ENCODE measurements at regions not wholly inside any gene's neighbourhood (a gene's known extent, or its start where the extent isn't known, plus 50 kb on each side); places are given as distances from the start of the nearest gene placed in this dataset.

DNA sequence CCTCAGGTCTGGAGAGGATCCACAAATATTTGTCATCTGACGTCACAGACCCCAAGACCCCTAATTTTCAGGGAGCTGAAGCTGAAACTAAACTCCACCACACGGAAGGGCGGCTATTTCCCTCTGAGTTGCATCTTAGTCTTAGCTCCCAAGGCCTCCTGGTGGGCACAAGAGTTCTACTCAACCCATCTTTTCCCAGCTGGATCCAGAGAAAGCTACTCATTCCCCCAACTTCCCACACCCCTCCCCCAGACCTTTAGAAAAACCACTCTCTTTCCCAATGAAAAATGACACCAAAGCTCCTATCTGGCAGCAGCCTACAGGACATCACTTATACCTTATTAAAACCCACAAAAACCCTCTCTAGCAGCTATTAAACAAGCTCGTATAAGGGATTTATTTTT is 67.1 kb upstream of the SLC1A1 start:
- Histone ChIP-seq H3K9ac (ENCODE audit: insufficient read depth, low read length, poor library complexity, severe bottlenecking) (no peak overlapping the region), H3K9me3 (replicated peaks in 1 of 2; ENCODE audit: control insufficient read depth in 1 of 2, insufficient read depth in 1 of 2, low read length in 2 of 2) (no peaks in the 10 kb centered on the region), H3K27ac (ENCODE audit: low read depth in 1 of 2, low read length in 2 of 2) (no peak overlapping the region), H3K4me1 (ENCODE audit: control insufficient read depth in 1 of 2, insufficient read depth in 2 of 2, low read length in 2 of 2) (peaks cover 0 to 5% of the 10 kb centered on the region in 2 donors), H3K27me3 (ENCODE audit: control insufficient read depth in 2 of 2, insufficient read depth in 2 of 2, low read length in 2 of 2) (no peaks in the 10 kb centered on the region), H3K4me2 (replicated peaks; ENCODE audit: extremely low read depth, low read length, poor library complexity, severe bottlenecking) (no peak overlapping the region), H4K20me1 (ENCODE audit: insufficient read depth, low read length) (no peaks in the 10 kb centered on the region), H3K36me3 (replicated peaks in 1 of 2; ENCODE audit: control insufficient read depth in 1 of 2, insufficient read depth in 2 of 2, low read length in 2 of 2) (no peaks in the 10 kb centered on the region), H3K4me3 (replicated peaks in 1 of 3; ENCODE audit: low read depth in 2 of 3, low read length in 3 of 3) (no peak overlapping the region), H3K79me2 (ENCODE audit: insufficient read depth, low read length) (no peaks in the 10 kb centered on the region), H2AFZ (ENCODE audit: insufficient read depth, low read depth, low read length, poor library complexity, severe bottlenecking) (no peak overlapping the region)
- Mint-ChIP-seq H3K27me3 (ENCODE audit: low read depth in 3 of 3) (peaks cover 3 to 8% (median 3%) of the 10 kb centered on the region in 3 donors), H3K36me3 (no peaks in the 10 kb centered on the region), H3K4me1 (peaks cover 6% of the 10 kb centered on the region), H3K4me3 (no peak overlapping the region), H3K9me3 (peaks cover 0 to 12% (median 4%) of the 10 kb centered on the region in 7 donors), H3K27ac (no peak overlapping the region)
- intact Hi-C loops (cut with micrococcal nuclease) = no loop called here
- TF ChIP-seq, protein P1, sequence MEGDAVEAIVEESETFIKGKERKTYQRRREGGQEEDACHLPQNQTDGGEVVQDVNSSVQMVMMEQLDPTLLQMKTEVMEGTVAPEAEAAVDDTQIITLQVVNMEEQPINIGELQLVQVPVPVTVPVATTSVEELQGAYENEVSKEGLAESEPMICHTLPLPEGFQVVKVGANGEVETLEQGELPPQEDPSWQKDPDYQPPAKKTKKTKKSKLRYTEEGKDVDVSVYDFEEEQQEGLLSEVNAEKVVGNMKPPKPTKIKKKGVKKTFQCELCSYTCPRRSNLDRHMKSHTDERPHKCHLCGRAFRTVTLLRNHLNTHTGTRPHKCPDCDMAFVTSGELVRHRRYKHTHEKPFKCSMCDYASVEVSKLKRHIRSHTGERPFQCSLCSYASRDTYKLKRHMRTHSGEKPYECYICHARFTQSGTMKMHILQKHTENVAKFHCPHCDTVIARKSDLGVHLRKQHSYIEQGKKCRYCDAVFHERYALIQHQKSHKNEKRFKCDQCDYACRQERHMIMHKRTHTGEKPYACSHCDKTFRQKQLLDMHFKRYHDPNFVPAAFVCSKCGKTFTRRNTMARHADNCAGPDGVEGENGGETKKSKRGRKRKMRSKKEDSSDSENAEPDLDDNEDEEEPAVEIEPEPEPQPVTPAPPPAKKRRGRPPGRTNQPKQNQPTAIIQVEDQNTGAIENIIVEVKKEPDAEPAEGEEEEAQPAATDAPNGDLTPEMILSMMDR (IDR thresholded peaks at IDR 0.05) = no peak
- DNase-seq = no peak
- 94% methylated on average over 3 of the region's 4 CpGs for WGBS (ENCODE audit: insufficient coverage)

DNA sequence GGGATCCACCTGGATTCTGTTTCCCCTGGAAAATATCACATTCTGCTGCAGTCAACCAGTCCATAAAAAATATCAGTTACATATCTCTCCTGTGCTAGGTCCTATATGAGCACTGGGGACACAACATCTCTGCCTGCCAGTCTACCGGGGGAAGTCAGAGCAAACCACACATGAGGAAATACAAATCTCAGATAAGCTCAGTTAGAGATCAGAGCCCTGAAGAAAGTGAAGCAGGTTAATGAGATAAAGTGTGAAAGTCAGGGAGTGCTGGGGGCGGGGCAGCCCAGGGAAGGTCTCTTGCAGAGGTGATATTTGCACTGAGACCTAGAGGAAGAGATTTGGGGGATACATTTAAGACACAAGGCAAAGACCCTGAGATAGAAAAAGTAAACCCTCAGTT is 67.8 kb upstream of the SLC1A1 start:
- no peaks in the 10 kb centered on the region for H3K27me3 ChIP-seq (ENCODE audit: control insufficient read depth in 2 of 2, insufficient read depth in 2 of 2, low read length in 2 of 2)
- TF ChIP-seq, protein P1 (IDR thresholded peaks at IDR 0.05) = no peak
- intact Hi-C loops (cut with micrococcal nuclease) = no loop called here
- Mint-ChIP-seq H3K4me3 (no peak overlapping the region), H3K27ac (no peak overlapping the region), H3K9me3 (peaks cover 0 to 13% (median 4%) of the 10 kb centered on the region in 7 donors), H3K4me1 (peaks cover 6% of the 10 kb centered on the region), H3K27me3 (ENCODE audit: low read depth in 3 of 3) (peaks cover 3 to 8% (median 3%) of the 10 kb centered on the region in 3 donors), H3K36me3 (no peaks in the 10 kb centered on the region)
- no peak for DNase-seq
- no peak overlapping the region for H2AFZ ChIP-seq (ENCODE audit: insufficient read depth, low read depth, low read length, poor library complexity, severe bottlenecking)
- no peak overlapping the region for H3K27ac ChIP-seq (ENCODE audit: low read depth in 1 of 2, low read length in 2 of 2)
- no peak overlapping the region for H3K4me2 ChIP-seq (replicated peaks; ENCODE audit: extremely low read depth, low read length, poor library complexity, severe bottlenecking)
- H3K4me3 ChIP-seq (replicated peaks in 1 of 3; ENCODE audit: low read depth in 2 of 3, low read length in 3 of 3) = no peak overlapping the region
- H3K79me2 ChIP-seq (ENCODE audit: insufficient read depth, low read length) = no peaks in the 10 kb centered on the region
- H4K20me1 ChIP-seq (ENCODE audit: insufficient read depth, low read length) = no peaks in the 10 kb centered on the region
- WGBS (ENCODE audit: insufficient coverage) = 0% methylated on average over 2 of the region's 2 CpGs
- no peak overlapping the region for H3K9ac ChIP-seq (ENCODE audit: insufficient read depth, low read length, poor library complexity, severe bottlenecking)
- no peaks in the 10 kb centered on the region for H3K9me3 ChIP-seq (replicated peaks in 1 of 2; ENCODE audit: control insufficient read depth in 1 of 2, insufficient read depth in 1 of 2, low read length in 2 of 2)
- H3K36me3 ChIP-seq (replicated peaks in 1 of 2; ENCODE audit: control insufficient read depth in 1 of 2, insufficient read depth in 2 of 2, low read length in 2 of 2) = no peaks in the 10 kb centered on the region
- H3K4me1 ChIP-seq (ENCODE audit: control insufficient read depth in 1 of 2, insufficient read depth in 2 of 2, low read length in 2 of 2) = peaks cover 0 to 5% of the 10 kb centered on the region in 2 donors

Data from CD14-positive monocyte (primary cell).